ENCODE measurements at regions not wholly inside any gene's neighbourhood (a gene's known extent, or its start where the extent isn't known, plus 50 kb on each side); places are given as distances from the start of the nearest gene placed in this dataset.

- no peak for TF ChIP-seq CTCF (IDR thresholded peaks at IDR 0.05; ENCODE audit: borderline replicate concordance, extremely low read depth, low read length, poor library complexity, severe bottlenecking)
- TF ChIP-seq EZH2 (IDR thresholded peaks at IDR 0.05; ENCODE audit: borderline replicate concordance, low read depth, low read length, severe bottlenecking) = no peak
Observed at GRCh38 chr21:29245104-29245643, 53.5 kb upstream of the BACH1 start.

Data from DND-41 (cell line).